SHP77 (cell line): ENCODE measurements at regions not wholly inside any gene's neighbourhood (a gene's known extent, or its start where the extent isn't known, plus 50 kb on each side); places are given as distances from the start of the nearest gene placed in this dataset.
"Not testable (repeated sequence)": the region's sequence is repeated elsewhere in the genome, so short reads cannot be mapped to it uniquely, and the experiment has no call there.

Source experiments
- DNase-seq, 2 experiments: peaks; one replicate each; lab custom pipeline; 2025; lab: John Stamatoyannopoulos, UW

- no peak for DNase-seq
Measured at GRCh38 chr5:155508673-155509072, 495.1 kb downstream of the KIF4B start.

GRCh38 chr5:155512329-155512728, 498.8 kb downstream of the KIF4B start:
- no peak for DNase-seq

GRCh38 chr5:155514105-155514563, 500.6 kb downstream of the KIF4B start:
- no peak for DNase-seq

- no peak for DNase-seq
Measured at GRCh38 chr5:155522540-155522939, 509.0 kb downstream of the KIF4B start.

- no peak for DNase-seq
Measured at GRCh38 chr5:155529362-155529761, 515.8 kb downstream of the KIF4B start.

- no peak for DNase-seq
Measured at GRCh38 chr5:155530046-155530445, 516.5 kb downstream of the KIF4B start.

GRCh38 chr5:155532621-155533311, 519.2 kb downstream of the KIF4B start:
- DNase-seq, result no peak

- no peak for DNase-seq
Measured at GRCh38 chr5:155540000-155540595, 526.5 kb downstream of the KIF4B start.

GRCh38 chr5:155546075-155546474, 532.5 kb downstream of the KIF4B start:
- no peak for DNase-seq

- no peak for DNase-seq
Measured at GRCh38 chr5:155554500-155554899, 540.9 kb downstream of the KIF4B start.

GRCh38 chr5:155556222-155556621, 542.7 kb downstream of the KIF4B start:
- DNase-seq, result no peak

- no peak for DNase-seq
Measured at GRCh38 chr5:155556700-155557099, 543.1 kb downstream of the KIF4B start.

- no peak for DNase-seq
Measured at GRCh38 chr5:155562158-155562557, 548.6 kb downstream of the KIF4B start.

- peak in 1 of 2 experiments; percentile 61 for DNase-seq
Measured at GRCh38 chr5:155564541-155564940, 551.0 kb downstream of the KIF4B start.

- DNase-seq, result no peak
Measured at GRCh38 chr5:155575861-155576260, 562.3 kb downstream of the KIF4B start.

GRCh38 chr5:155586808-155587207, 573.3 kb downstream of the KIF4B start:
- DNase-seq, result not testable (repeated sequence)

- peak in 1 of 2 experiments; percentile 4 for DNase-seq
Measured at GRCh38 chr5:155587458-155587857, 573.9 kb downstream of the KIF4B start.

- DNase-seq, result no peak
Measured at GRCh38 chr5:155591273-155591672, 577.7 kb downstream of the KIF4B start.

- DNase-seq, result no peak
Measured at GRCh38 chr5:155594270-155594669, 580.7 kb downstream of the KIF4B start.

- DNase-seq, result no peak
Measured at GRCh38 chr5:155595791-155596190, 582.2 kb downstream of the KIF4B start.

GRCh38 chr5:155598552-155598951, 585.0 kb downstream of the KIF4B start:
- DNase-seq, result no peak

- peak in 1 of 2 experiments; percentile 8 for DNase-seq
Measured at GRCh38 chr5:155605920-155606319, 592.4 kb downstream of the KIF4B start.

- DNase-seq, result no peak
Measured at GRCh38 chr5:155616779-155617392, 603.3 kb downstream of the KIF4B start.
